Astrocyte of the hippocampus (primary cell): ENCODE measurements at regions not wholly inside any gene's neighbourhood (a gene's known extent, or its start where the extent isn't known, plus 50 kb on each side); places are given as distances from the start of the nearest gene placed in this dataset.
A peak's percentile ranks its signal among the peaks of the same experiment; 100 is the strongest.

Experiments used
- DNase-seq: peaks from one replicate; pipeline ENCODE4 v3.0.0; 2011; ENCODE audit warnings: low read depth, low spot score

DNA sequence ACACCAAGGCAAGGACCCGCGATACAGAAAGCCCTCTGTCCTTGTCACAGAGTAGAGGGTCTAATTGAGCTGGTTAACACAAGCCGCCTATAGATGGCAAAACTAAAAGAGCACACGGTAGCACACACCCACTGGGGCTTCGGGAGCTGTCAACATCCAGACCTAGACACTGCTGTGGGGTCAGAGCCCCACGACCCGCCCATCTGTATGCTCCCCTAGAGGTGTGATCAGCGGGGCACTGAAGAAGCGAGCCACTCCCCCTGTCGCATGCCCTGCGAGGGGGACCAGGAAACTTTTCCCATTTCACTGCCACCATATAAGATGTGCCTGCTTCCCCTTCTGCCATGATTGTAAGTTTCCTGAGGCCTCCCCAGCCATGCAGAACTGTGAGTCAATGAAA lies 1255.8 kb upstream of the CDH8 start:
- no peak for DNase-seq

GRCh38 chr16:63289834-63290460 lies 1253.7 kb upstream of the CDH8 start:
- peak; percentile 53 for DNase-seq

GRCh38 chr16:63287401-63287800 lies 1251.2 kb upstream of the CDH8 start:
- DNase-seq, result no peak

DNA sequence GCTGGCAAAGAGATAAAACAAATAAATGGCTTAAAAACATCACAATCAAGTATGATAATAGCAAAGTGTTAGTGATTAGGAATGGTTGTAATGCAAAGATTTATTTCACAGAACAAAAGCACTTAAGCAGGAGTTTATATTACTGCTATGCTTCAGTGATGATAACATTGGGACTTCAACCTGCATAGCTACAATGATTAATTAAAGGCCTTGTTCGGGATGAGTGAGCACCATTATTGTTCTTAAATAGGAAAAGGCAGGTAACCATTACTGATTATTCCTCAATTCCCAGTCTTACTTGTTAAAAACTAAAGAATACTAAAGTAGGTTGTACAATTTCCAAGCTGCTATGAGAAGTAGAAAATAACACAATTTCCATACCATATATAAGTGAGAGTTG lies 1247.5 kb upstream of the CDH8 start:
- DNase-seq, result no peak

DNA sequence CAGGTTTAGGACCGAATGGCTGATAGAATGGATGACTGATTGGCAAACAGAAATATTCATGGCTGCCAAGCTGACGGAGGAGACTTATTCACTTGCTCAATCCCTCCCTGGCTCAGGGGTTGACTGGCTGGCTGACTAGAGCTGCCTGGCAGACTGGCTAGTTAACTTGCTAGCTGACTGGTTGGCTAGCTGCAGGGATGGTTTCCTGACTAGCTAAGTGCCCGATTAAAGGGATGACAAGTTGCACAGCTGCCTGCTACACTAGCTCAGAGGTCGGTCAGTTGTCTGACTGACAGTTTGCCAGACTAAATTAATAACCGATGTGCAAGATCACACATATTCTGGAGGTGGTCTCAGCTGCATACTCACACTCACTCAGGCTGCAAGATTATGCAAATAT lies 1208.4 kb upstream of the CDH8 start:
- no peak for DNase-seq

GRCh38 chr16:63241497-63242028 lies 1205.3 kb upstream of the CDH8 start:
- DNase-seq, result no peak

DNA sequence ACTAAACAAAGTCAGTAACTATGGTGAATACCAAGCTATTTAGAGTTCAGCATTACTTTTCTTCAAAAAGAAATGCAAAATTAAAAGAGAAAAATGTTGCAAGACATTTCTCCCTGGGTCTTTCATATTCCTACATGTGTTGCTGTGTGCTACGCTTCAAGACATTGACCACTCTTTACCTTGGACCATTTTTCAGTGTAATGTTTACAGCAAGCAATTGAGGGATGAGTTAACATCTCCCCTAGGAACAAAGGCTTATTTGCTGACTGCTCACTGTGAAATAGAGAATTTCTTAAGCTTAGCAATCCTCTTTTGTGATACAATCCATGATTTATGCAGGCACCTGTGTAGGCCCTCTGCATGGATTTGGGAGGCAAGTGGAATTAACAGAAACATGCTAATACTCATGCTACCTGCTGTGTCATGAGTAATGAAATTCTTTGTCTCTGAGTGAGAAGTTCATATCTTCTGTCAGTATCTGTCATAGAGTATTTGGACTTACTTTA lies 1202.9 kb upstream of the CDH8 start:
- no peak for DNase-seq

- DNase-seq, result no peak
Measured at GRCh38 chr16:63230421-63231040, 1194.3 kb upstream of the CDH8 start.

DNA sequence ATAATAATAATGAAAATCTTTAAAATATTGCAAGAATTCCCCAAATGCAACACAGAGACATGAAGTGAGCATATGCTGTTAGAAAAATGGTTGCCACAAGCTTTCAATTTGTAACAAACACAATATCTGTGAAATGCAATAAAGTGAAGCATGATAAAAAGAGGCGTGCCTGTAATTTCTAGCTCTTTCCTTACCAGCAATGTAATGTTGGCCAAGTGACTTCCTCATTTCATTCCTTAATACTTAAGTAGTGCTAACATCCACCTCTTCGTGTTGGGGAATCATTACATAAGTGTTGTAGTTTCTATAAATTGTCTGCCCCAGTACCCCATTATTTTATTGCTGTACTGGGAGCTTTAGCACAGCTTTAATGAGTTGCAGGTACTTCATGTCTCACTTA lies 1192.0 kb upstream of the CDH8 start:
- no peak for DNase-seq

DNA sequence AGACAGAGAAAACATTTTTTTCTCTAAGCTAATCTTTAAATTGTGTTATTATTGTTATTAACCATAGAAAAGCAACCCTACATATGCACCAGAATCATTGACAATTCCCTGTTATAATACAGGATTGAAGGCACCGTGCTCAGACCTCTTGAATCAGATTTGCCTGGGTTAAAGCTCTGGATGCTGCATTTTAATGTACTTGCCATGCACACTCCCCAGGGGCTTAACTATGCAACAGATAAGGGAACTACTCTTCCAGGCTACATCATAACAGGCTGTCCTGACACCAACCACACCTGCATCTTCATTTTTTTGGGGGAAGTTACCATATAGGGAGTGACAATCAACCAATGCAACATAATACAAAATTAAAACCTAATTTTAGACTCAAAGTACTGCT lies 1187.6 kb upstream of the CDH8 start:
- no peak for DNase-seq

- no peak for DNase-seq
Measured at GRCh38 chr16:63216696-63217423, 1180.6 kb upstream of the CDH8 start.

- no peak for DNase-seq
Measured at GRCh38 chr16:63201851-63202250, 1165.6 kb upstream of the CDH8 start.

DNA sequence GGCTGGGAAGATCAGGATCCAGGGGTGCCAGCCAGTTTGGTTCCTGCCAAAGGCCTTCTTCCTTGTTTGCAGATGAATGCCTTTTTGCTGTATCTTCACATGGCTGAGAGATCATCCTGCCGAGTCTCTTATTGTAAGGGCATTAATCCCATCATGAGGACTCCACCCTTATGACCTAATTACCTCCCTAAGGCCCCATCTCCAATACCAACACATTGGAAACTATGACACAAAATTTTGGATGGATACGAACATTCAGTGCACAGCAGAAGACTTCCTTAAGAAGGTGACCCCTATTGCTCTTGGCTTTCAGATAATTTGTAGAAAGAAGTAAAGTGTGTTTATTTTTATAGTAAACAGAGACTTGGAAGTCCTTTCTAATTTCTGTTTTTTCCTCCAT lies 1164.7 kb upstream of the CDH8 start:
- DNase-seq, result no peak

DNA sequence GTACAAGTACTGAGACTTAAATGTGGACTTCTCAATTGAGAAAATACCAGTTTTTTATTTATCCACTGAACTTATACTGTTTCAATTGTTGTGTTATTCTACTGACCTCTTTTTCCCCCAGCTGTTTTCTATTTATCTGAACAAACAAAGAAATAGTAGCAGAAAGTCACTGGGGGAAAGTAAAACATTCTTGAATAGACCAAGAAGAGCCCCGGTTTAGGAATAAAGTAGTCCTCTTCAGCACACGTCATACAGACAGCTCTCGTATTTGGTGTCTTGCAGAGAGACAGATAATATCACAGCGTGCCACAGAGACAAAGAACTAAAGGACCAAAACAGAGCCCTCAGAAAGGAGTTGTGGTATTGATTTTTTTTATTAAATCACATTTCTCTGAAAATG lies 1159.1 kb upstream of the CDH8 start:
- DNase-seq, result no peak

GRCh38 chr16:63192980-63193379 lies 1156.7 kb upstream of the CDH8 start:
- DNase-seq, result peak; percentile 1

- no peak for DNase-seq
Measured at GRCh38 chr16:63188086-63188771, 1152.0 kb upstream of the CDH8 start.

- no peak for DNase-seq
Measured at GRCh38 chr16:63187638-63188037, 1151.4 kb upstream of the CDH8 start.

DNA sequence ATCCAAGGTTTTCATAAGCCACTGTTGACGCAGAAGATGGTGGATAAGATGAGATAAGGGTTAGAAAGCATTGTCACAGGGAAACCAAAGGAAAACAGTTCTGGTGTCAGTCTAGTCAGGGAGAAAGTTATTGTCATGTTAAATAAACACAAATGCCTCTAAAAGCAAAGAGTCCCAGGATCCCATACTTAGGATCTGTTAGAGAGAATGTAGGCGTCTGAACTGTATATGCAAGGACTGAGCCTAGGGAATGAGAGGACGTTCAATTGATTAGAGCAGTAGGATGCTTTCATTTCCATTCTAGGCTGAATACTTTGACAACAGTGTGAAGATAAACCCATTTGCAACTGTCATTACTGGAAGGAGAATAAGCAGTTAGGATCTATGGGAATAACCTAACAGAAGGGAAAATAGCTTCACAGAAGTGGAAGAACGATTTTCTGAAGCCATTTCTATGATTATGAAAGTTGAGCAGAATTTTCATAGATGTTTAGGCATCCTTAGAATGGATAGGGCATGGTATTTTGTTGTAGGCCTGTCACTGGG lies 1149.1 kb upstream of the CDH8 start:
- no peak for DNase-seq

DNA sequence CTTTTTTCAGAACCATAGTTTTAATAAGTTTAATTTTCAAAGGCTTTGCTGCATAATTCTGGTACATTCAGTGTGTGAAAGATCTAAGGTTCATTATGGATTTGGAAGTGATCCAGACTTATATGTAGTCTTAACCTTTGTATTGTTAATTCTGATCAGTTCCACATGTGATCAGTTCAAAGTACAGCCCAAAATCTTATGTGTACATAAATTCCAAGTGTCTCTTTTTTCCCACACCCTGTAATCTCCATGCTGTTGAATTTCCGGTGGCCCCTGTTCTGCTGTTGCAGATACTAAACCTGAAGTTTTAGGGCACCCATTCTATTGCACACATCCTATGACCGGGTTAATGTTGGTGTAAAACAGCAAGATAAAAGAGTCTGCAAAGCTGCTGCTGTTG lies 1147.5 kb upstream of the CDH8 start:
- DNase-seq, result no peak

- no peak for DNase-seq
Measured at GRCh38 chr16:63175313-63175712, 1139.1 kb upstream of the CDH8 start.

- no peak for DNase-seq
Measured at GRCh38 chr16:63174801-63175200, 1138.6 kb upstream of the CDH8 start.

DNA sequence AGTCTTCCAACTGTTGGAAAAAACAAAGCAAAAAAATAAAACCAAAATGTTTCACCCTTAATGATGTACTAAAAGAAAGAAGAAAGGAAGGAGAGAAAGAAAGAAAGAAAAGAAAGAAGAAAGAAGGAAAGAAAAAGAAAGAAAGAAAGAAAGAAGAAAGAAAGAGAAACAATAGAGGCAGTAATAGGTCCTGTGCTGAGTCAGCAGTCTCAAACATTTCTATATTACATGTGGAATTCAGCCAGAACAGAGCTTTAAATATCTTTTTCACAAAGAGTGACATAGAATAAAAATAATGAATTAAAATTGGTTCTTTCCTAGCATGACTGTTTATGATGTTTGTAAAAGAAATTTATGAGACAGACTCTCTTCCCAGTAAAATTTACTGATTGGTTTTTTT lies 1135.3 kb upstream of the CDH8 start:
- DNase-seq, result no peak
